BE2C (cell line): ENCODE measurements at regions not wholly inside any gene's neighbourhood (a gene's known extent, or its start where the extent isn't known, plus 50 kb on each side); places are given as distances from the start of the nearest gene placed in this dataset.

Experiments
- DNase-seq: peaks from one replicate; pipeline ENCODE4 v3.0.0-alpha.2; 2020
- H3K27me3 ChIP-seq: fragments of 250-450 bp; sonication (Bioruptor Pico); 2 replicates; pipeline ENCODE4 v1.5.1; 2020; ENCODE audit warnings: mild to moderate bottlenecking
- H3K36me3 ChIP-seq: fragments of 250-450 bp; sonication (Bioruptor Pico); 2 replicates; pipeline ENCODE4 v1.5.1; 2020; ENCODE audit warnings: mild to moderate bottlenecking
- H3K4me1 ChIP-seq: fragments of 250-450 bp; sonication (Bioruptor Pico); 2 replicates; pipeline ENCODE4 v1.5.1; 2020
- H3K4me3 ChIP-seq: 2 replicates; pipeline ENCODE4 v1.5.1; 2011; ENCODE audit warnings: low read depth, low read length
- H3K9me3 ChIP-seq: fragments of 250-450 bp; sonication (Bioruptor Pico); 2 replicates; pipeline ENCODE4 v1.5.1; 2020
- CTCF ChIP-seq: IDR thresholded peaks from 2 replicates; pipeline ENCODE4 v1.5.1; 2012; ENCODE audit warnings: mild to moderate bottlenecking, low read depth, low read length

GRCh38 chr2:18427762-18428161, 132.7 kb downstream of the RDH14 start:
- Histone ChIP-seq H3K27me3 (no peaks in the 10 kb centered on the region; the same call in 1 of the 2 replicates), H3K4me1 (no peaks in the 10 kb centered on the region), H3K36me3 (no peaks in the 10 kb centered on the region), H3K9me3 (no peaks in the 10 kb centered on the region), H3K4me3 (no peak overlapping the region)
- no peak for DNase-seq
- no peak for TF ChIP-seq CTCF

- H3K4me3 ChIP-seq = no peak overlapping the region
- no peak for TF ChIP-seq CTCF
- no peaks in the 10 kb centered on the region for H3K4me1 ChIP-seq
- no peaks in the 10 kb centered on the region for H3K9me3 ChIP-seq
- H3K27me3 ChIP-seq = no peaks in the 10 kb centered on the region
- H3K36me3 ChIP-seq = no peaks in the 10 kb centered on the region
- no peak for DNase-seq
Observed at GRCh38 chr2:18426174-18426573, 134.3 kb downstream of the RDH14 start.

GRCh38 chr2:18425210-18425703, 135.2 kb downstream of the RDH14 start:
- no peak for TF ChIP-seq CTCF

GRCh38 chr2:18423636-18424035, 136.8 kb downstream of the RDH14 start:
- Histone ChIP-seq H3K4me3 (no peak overlapping the region), H3K27me3 (no peaks in the 10 kb centered on the region), H3K9me3 (no peaks in the 10 kb centered on the region), H3K36me3 (no peaks in the 10 kb centered on the region), H3K4me1 (no peaks in the 10 kb centered on the region)
- no peak for TF ChIP-seq CTCF
- no peak for DNase-seq

More at GRCh38 chr2:18425210-18425703, 135.2 kb downstream of the RDH14 start:
- Histone ChIP-seq H3K4me1 (no peaks in the 10 kb centered on the region), H3K9me3 (no peaks in the 10 kb centered on the region), H3K36me3 (no peaks in the 10 kb centered on the region), H3K4me3 (no peak overlapping the region), H3K27me3 (no peaks in the 10 kb centered on the region)
- no peak for DNase-seq

GRCh38 chr2:18422432-18423165, 137.9 kb downstream of the RDH14 start:
- H3K4me3 ChIP-seq = no peak overlapping the region
- H3K27me3 ChIP-seq = no peaks in the 10 kb centered on the region
- no peaks in the 10 kb centered on the region for H3K4me1 ChIP-seq
- no peak for TF ChIP-seq CTCF
- no peaks in the 10 kb centered on the region for H3K36me3 ChIP-seq
- DNase-seq = no peak
- H3K9me3 ChIP-seq = no peaks in the 10 kb centered on the region

GRCh38 chr2:18413676-18414396, 146.6 kb downstream of the RDH14 start:
- DNase-seq = no peak
- no peaks in the 10 kb centered on the region for H3K9me3 ChIP-seq
- no peaks in the 10 kb centered on the region for H3K36me3 ChIP-seq
- H3K4me3 ChIP-seq = no peak overlapping the region
- TF ChIP-seq CTCF = no peak
- H3K4me1 ChIP-seq = no peaks in the 10 kb centered on the region
- no peaks in the 10 kb centered on the region for H3K27me3 ChIP-seq
